ENCODE measurements at regions not wholly inside any gene's neighbourhood (a gene's known extent, or its start where the extent isn't known, plus 50 kb on each side); places are given as distances from the start of the nearest gene placed in this dataset.
"Not testable (repeated sequence)": the region's sequence is repeated elsewhere in the genome, so short reads cannot be mapped to it uniquely, and the experiment has no call there.

DNA sequence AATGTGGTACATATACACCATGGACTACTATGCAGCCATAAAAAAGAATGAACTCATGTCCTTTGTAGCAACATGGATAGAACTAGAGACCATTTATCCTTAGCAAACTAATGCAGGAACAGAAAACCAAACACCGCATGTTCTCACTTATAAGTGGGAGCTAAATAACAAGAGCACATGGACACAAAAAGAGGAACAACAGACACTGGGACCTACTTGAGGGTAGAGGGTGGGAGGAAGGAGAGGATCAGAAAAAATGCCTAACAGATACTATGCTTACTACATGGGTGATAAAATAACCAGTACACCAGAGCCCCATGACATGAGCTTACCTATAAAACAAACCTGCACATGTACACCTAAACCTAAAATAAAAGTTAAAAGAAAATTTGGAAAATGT is 82.0 kb upstream of the ADRB2 start:
- DNase-seq = peak; percentile 58

DNA sequence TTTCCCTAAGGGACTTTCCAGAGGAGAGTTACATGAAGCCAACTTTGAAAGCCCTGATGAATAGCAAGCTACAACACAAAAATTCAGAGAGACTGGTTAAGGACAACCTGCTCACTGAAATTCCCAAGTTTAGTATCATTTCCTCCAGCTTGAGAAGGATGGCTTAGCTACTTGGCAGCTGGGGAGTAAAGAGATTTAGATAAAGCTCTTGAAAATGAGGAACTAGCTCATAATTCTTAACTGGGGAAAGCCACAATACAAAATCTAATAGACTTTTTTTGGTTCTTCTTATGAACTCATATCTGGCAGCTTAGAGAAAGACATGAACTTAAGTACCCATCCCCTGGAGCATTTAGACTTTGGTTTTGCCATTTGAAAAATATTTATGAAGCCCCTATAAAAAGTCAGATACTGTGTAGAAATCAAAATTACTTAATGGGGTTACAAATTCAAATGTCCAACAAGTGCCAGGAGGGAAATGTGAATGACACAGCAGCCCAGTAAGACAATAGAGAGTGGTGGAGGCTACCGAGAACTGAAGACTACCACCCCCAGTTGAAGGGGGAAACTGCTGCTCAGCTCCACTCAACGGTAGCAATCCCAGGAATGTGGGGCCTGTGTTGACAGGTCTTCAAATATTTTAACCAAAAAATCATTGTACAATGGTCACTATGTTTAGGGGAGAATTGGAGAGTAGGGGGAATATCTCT is 79.4 kb upstream of the ADRB2 start:
- peak; percentile 74 for DNase-seq

DNA sequence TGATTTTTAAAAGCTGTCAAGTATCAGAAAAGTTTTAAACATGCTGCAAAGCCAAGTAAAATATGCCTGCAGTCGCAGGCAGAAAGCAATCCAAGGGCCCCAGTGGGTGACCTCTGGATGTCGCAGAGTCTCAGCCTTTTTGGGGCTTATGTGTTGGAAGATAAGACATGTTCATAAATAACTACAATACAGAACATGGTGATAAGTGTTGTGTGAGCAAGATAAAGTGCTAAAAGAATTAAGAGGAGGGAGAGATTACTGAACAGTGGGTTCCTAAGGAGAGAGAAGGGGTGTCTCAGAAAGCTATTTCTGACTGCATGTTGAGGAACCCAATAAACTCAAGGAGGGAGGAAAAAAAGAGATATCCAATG is 78.9 kb upstream of the ADRB2 start:
- DNase-seq = no peak

DNA sequence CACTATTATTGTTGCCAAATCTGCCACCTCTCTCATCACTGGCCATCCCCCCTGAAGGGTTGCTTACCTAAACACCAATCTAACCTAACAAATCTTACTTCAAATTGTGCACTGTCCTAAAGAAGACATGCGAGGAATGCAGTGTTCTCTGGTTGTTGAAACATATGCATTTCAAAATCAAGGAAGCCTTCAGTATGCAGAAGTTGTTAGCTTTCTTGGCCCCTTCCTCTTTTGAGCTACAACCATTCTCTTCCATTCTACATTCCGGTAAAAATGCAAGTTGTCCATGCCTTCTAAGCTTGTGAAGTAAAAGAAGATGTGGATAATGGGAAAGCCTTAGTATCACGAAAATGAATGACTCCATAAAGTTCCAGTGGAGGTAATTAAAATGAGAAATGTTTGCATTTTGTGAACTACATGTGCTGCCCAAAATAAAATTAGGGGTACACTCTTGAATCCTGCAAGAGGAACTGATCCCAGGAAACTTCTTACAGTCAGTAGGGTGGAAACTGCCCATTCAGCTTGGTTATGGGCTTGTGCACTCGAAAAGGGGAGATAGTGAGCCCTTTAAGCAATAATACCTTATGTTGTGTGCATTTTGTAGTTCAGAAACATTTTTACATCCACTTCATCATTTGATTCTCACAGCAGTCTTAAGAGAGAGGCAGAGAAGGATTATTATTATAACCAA is 77.6 kb upstream of the ADRB2 start:
- peak; percentile 81 for DNase-seq

DNA sequence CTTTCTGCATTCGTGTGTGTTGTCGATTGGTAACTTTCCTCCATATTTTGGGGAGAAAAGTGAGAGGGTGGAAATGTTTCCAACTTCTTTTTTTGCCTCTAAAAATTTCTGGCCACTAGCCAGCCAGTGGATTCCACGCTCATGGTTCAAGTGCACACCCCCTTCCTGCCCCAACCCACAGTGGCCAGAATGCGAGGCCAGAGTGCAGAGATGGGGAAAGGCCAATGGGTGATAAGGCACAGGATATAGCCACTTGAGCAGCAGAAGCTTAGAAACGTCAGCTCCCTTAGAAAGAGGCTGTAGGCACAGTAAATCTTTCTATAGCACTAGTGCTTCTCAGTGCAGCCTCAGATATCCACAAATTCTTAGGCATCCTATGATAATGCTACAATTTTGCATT is 75.8 kb upstream of the ADRB2 start:
- no peak for DNase-seq

DNA sequence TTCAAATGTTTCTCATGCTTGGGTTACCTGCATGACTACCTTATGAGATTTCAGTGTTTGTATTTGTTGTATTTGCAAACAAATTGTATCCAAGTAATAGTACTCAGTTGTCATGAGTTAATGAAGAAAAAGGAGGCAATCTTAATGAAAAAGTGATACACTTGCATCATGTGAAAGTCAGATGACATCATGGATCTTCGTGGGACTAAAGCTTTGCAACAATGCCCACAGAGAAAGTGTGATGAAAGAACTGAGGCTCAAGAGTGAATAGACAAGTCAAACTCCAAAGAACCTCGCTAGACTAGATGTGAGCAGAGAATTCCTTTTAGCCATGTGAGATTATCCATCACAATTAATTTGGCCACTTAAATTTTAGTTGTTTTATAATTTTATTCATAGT is 75.4 kb upstream of the ADRB2 start:
- DNase-seq = peak; percentile 93

DNA sequence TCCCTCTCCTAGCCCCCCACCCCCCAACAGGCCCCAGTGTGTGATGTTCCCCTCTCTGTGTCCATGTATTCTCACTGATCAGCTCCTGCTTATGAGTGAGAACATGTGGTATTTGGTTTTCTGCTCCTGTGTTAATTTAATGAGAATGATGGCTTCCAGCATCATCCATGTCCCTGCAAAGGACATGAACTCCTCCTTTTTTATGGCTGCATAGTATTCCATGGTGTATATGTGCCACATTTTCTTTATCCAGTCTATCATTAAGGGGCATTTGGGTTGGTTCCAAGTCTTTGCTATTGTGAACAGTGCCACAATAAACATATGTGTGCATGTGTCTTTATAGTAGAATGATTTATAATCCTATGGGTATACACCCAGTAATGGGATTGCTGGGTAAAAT is 74.0 kb upstream of the ADRB2 start:
- DNase-seq = not testable (repeated sequence)

DNA sequence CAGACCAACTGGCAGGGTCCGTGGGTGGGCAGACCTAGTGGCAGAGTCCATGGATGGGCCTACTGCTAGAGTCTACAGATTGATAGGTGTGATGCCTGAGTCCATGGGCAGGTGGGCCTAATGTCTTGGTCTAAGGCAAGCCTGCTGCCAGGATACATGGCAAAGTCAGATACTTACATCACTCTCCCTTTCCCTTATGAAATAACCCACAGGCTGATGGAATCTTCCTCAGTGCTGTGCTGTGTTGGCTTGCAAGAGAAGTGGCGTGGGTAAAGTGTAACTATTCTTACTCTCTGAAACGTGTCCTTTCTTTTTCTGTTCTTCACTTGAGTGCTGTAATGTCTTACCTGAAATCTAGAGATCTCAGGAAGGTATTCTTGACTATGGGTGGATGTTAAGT is 67.3 kb upstream of the ADRB2 start:
- DNase-seq = peak; percentile 67

DNA sequence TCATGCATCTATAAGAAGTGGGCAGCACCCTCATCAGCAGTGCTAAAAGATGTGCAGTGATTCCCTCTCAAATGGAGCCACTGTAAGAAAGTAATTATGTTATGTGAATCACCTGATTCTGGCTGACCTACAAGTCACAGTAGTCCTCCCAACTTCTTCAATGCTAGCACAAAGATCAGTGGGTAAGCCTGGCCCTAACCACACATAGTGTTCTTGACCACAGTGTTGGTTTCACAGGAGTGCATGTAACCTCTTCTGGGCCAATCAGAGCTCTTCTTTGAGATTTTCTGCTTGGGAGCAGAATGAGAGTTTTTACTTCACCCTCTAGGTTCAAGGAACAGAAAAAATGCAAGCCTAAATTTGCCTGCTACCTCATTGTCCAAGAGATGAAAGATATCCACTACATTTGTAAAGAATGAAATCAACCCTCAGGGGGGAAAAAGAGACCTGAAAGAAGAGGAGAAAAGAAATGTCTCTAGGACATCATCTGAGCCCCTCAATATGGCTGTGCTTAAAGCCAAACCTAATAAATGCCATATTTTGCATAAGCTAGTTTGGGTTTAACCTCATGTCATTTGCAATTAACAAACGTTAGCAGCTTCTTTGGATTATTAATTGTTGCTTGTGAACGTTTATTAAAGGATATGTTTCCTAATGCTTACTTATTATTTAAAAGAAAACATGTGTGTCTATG is 65.3 kb upstream of the ADRB2 start:
- DNase-seq = no peak

DNA sequence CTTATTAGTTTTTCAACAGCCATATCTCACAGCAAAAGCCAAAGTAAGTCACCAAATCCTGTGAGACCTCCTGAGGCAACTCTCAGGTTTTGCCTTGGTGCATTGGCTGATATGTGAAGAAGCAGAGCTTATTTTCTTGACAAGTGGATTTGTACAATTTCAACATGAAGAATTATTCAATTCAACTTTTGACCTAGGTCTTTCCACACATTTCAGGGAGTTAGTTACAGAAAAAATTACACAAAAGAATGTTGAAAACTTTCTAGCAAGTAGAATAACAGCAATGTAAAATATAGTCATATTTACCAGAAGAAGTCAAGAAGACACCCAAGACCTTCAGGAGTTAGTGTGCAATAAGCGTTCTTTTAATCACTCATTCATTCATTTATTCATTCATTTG is 62.4 kb upstream of the ADRB2 start:
- DNase-seq = no peak

DNA sequence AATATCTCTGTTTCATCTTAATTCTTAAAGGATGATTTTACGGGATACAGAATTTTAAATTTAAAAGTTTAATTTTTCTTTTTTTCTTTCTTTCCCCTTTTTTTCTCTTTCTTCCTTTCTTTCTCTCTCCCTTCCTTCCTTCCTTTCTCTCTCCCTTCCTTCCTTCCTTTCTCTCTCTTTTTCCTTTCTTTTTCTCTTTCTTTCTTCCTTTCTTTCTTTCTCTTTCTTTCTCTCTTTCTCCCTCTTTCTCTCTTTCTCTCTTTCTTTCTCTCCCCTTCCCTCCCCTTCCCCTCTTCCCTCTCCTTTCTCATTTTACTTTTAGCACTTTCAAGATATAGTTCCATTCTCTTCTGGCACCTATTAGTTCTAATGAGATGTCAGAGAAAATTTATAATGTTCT is 61.4 kb upstream of the ADRB2 start:
- DNase-seq = no peak

DNA sequence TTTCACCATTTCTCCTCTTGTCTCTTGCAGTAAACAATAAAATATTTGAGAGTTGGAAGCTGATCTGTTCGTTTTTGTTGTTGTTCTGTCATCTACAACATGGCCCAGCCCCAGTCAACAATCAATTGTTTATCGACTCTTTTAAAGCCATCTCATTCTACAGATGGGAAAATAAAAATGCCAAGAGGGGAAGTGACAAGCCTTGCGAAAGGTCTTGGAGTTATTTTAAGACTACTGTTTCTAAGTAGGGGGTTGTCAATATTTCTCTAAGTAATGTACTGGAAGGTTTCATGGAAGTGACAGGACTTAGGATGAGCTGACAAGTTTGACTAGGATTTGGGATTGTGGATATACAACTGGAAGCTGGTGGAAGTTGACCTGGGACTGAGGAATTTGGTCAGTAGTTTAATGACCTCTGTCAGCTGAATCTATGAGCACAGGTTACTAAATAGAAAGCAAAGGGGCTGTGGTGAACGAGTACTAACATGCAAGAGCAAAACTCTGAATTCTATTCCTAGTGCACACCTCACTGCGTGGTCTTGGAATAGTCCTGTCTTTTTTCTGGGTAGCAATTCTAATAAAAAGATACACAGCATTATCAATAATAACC is 57.5 kb upstream of the ADRB2 start:
- DNase-seq = peak; percentile 56

DNA sequence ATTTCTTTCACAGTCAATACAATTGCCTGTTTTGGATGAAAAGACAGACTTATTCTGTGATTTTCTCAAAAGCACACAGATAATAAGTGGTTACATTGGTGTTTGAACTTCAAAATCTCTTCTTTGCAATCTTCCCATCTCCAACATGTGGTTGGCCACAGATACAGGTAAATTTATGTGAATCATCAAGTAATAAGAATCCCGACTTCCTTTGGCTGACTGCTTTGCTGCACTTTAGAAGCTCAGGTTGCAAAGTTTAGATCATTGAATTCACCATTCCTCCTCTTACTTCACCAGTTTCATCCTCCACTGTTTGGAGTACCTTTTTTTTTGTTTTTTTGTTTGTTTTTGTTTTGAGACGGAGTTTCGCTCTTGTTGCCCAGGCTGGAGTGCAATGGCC is 56.5 kb upstream of the ADRB2 start:
- no peak for DNase-seq

DNA sequence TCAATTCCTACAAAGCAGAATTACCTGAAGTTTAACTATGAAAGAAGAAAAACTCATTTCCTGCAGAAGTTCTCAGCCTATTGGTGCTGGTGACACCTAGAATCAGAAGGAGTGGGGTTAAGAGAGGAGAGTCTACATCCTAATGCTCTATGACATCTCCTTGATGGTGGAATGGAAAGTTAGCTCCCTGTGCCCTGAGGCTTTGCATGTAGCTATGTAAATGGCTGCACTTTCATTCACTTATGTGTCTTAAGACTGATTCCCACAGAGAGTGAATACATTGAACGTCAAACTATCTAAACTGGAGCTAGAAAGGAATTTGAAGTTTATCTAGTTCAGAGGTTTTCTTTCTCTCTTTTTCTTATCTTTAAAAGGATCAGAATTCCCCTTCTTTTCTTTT is 52.1 kb upstream of the ADRB2 start:
- no peak for DNase-seq

DNA sequence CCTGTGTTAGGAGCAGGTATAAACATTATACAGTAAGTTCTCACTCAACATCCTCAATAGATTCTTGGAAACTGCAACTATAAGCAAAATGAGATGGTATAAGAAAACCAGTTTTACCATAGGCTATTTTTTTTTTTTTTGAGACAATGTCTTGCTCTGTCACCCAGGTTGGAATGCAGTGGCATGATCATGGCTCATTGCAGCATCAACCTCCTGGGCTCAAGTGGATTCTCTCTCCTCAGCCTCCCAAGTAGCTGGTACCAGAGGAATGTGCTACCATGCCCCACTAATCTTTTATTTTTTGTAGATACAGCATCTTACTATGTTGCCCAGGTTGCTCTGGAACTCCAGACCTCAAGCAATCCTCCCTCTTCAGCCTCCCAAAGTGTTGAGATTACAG is 50.1 kb upstream of the ADRB2 start:
- no peak for DNase-seq
